K562 (cell line): ENCODE measurements at regions not wholly inside any gene's neighbourhood (a gene's known extent, or its start where the extent isn't known, plus 50 kb on each side); places are given as distances from the start of the nearest gene placed in this dataset.

ENCODE experiments used
- CGGBP1 ChIP-seq: fragments of 250-450 bp; sonication (Bioruptor Pico); IDR thresholded peaks from 2 replicates; pipeline ENCODE4 v1.9.0; 2021; ENCODE audit warnings: mild to moderate bottlenecking
- PKNOX1 ChIP-seq: fragments of 450-650 bp; IDR thresholded peaks from 2 replicates; pipeline ENCODE4 v1.6.1; 2016
- TCF3 ChIP-seq: sonication (generic); formaldehyde crosslinking; IDR thresholded peaks from 2 replicates; pipeline ENCODE4 v1.4.0; 2020; ENCODE audit warnings: mild to moderate bottlenecking, missing genetic modification reagents

DNA sequence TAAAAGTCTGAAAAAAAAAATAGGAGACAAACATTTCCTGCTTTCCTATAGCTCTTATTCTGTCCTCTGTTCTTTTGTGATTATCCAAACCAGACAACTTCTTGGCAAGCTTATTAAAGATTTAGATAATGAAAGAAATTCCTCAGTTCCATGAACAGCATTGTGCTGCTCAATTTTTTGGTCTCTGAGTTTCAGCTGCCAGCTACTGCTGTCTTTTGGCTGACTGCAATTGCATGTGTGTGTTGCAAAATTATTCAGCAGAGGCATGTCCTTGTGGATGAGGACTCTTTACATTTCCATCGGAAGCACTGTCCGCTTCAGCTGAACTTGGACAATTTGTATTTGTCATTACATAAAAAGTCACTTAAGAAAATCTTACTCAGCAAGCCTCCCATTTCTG is 397.3 kb upstream of the RASGRP1 start:
- TF ChIP-seq TCF3 (CRISPR knock-in tag) (no peak), CGGBP1 (CRISPR knock-in tag) (no peak), PKNOX1 (no peak)
